Renal cortical epithelial cell (primary cell): ENCODE measurements at regions not wholly inside any gene's neighbourhood (a gene's known extent, or its start where the extent isn't known, plus 50 kb on each side); places are given as distances from the start of the nearest gene placed in this dataset.
"Not testable (repeated sequence)": the region's sequence is repeated elsewhere in the genome, so short reads cannot be mapped to it uniquely, and the experiment has no call there.

Experiments used
- DNase-seq: peaks from one replicate; pipeline ENCODE4 v3.0.0-alpha.2; 2011; ENCODE audit warnings: low read depth

GRCh38 chr16:8187782-8188372, 402.4 kb downstream of the TMEM114 start:
- DNase-seq = no peak

- no peak for DNase-seq
Measured at GRCh38 chr16:8184854-8185253, 405.5 kb downstream of the TMEM114 start.

- DNase-seq = no peak
Measured at GRCh38 chr16:8183176-8184099, 406.9 kb downstream of the TMEM114 start.

GRCh38 chr16:8182761-8183160, 407.6 kb downstream of the TMEM114 start:
- no peak for DNase-seq

GRCh38 chr16:8179615-8180014, 410.7 kb downstream of the TMEM114 start:
- no peak for DNase-seq

- no peak for DNase-seq
Measured at GRCh38 chr16:8178271-8178670, 412.0 kb downstream of the TMEM114 start.

GRCh38 chr16:8175411-8175810, 414.9 kb downstream of the TMEM114 start:
- no peak for DNase-seq

- peak; percentile 21 for DNase-seq
Measured at GRCh38 chr16:8173111-8173644, 417.1 kb downstream of the TMEM114 start.

GRCh38 chr16:8172551-8172950, 417.8 kb downstream of the TMEM114 start:
- DNase-seq = no peak

- no peak for DNase-seq
Measured at GRCh38 chr16:8168016-8168415, 422.3 kb downstream of the TMEM114 start.

GRCh38 chr16:8167436-8167835, 422.9 kb downstream of the TMEM114 start:
- DNase-seq = no peak

GRCh38 chr16:8158051-8158450, 432.3 kb downstream of the TMEM114 start:
- DNase-seq = no peak

- no peak for DNase-seq
Measured at GRCh38 chr16:8155275-8155674, 435.0 kb downstream of the TMEM114 start.

GRCh38 chr16:8146256-8147012, 443.9 kb downstream of the TMEM114 start:
- no peak for DNase-seq

- DNase-seq = no peak
Measured at GRCh38 chr16:8138666-8139065, 451.6 kb downstream of the TMEM114 start.

- no peak for DNase-seq
Measured at GRCh38 chr16:8137606-8138005, 452.7 kb downstream of the TMEM114 start.

GRCh38 chr16:8130197-8130596, 460.1 kb downstream of the TMEM114 start:
- no peak for DNase-seq

GRCh38 chr16:8127070-8127469, 463.2 kb downstream of the TMEM114 start:
- DNase-seq = no peak

- DNase-seq = no peak
Measured at GRCh38 chr16:8126313-8126712, 464.0 kb downstream of the TMEM114 start.

- no peak for DNase-seq
Measured at GRCh38 chr16:8120001-8120400, 470.3 kb downstream of the TMEM114 start.

GRCh38 chr16:8115814-8116213, 474.5 kb downstream of the TMEM114 start:
- DNase-seq = no peak

GRCh38 chr16:8114941-8115340, 475.4 kb downstream of the TMEM114 start:
- DNase-seq = not testable (repeated sequence)
